Effector CD8-positive, alpha-beta T cell (primary cell): ENCODE measurements at regions not wholly inside any gene's neighbourhood (a gene's known extent, or its start where the extent isn't known, plus 50 kb on each side); places are given as distances from the start of the nearest gene placed in this dataset.

ENCODE experiments used
- DNase-seq: peaks from one replicate; lab custom pipeline; 2025; lab: John Stamatoyannopoulos, UW

- DNase-seq, result no peak
Measured at GRCh38 chr15:88315221-88315878, 58.8 kb upstream of the NTRK3 start.

- DNase-seq, result no peak
Measured at GRCh38 chr15:88312941-88313579, 56.5 kb upstream of the NTRK3 start.

GRCh38 chr15:88309363-88309762 is 52.8 kb upstream of the NTRK3 start:
- DNase-seq, result no peak

GRCh38 chr15:88307344-88307743 is 50.8 kb upstream of the NTRK3 start:
- no peak for DNase-seq
